ENCODE measurements at regions not wholly inside any gene's neighbourhood (a gene's known extent, or its start where the extent isn't known, plus 50 kb on each side); places are given as distances from the start of the nearest gene placed in this dataset.

GRCh38 chr9:126017758-126018157 is 270.6 kb downstream of the PBX3 start:
- no peak for DNase-seq (ENCODE audit: low read depth in 2 of 2)

GRCh38 chr9:126020836-126021235 is 273.7 kb downstream of the PBX3 start:
- DNase-seq (ENCODE audit: low read depth in 2 of 2) = no peak

GRCh38 chr9:126023962-126024361 is 276.8 kb downstream of the PBX3 start:
- DNase-seq (ENCODE audit: low read depth in 2 of 2) = no peak

- no peak for DNase-seq (ENCODE audit: low read depth in 2 of 2)
Observed at GRCh38 chr9:126024581-126025230, 277.5 kb downstream of the PBX3 start.

GRCh38 chr9:126025991-126026390 is 278.8 kb downstream of the PBX3 start:
- DNase-seq (ENCODE audit: low read depth in 2 of 2) = no peak

- no peak for DNase-seq (ENCODE audit: low read depth in 2 of 2)
Observed at GRCh38 chr9:126027566-126027965, 280.4 kb downstream of the PBX3 start.

GRCh38 chr9:126028746-126029145 is 281.6 kb downstream of the PBX3 start:
- DNase-seq (ENCODE audit: low read depth in 2 of 2) = no peak

- no peak for DNase-seq (ENCODE audit: low read depth in 2 of 2)
Observed at GRCh38 chr9:126030716-126031115, 283.5 kb downstream of the PBX3 start.

GRCh38 chr9:126031116-126031515 is 283.9 kb downstream of the PBX3 start:
- DNase-seq (ENCODE audit: low read depth in 2 of 2) = no peak

- no peak for DNase-seq (ENCODE audit: low read depth in 2 of 2)
Observed at GRCh38 chr9:126032135-126032534, 285.0 kb downstream of the PBX3 start.

GRCh38 chr9:126033318-126033717 is 286.1 kb downstream of the PBX3 start:
- no peak for DNase-seq (ENCODE audit: low read depth in 2 of 2)

- no peak for DNase-seq (ENCODE audit: low read depth in 2 of 2)
Observed at GRCh38 chr9:126033956-126034355, 286.8 kb downstream of the PBX3 start.

- DNase-seq (ENCODE audit: low read depth in 2 of 2) = no peak
Observed at GRCh38 chr9:126036881-126037291, 289.7 kb downstream of the PBX3 start.

- no peak for DNase-seq (ENCODE audit: low read depth in 2 of 2)
Observed at GRCh38 chr9:126038790-126039189, 287.8 kb upstream of the MVB12B start.

GRCh38 chr9:126043681-126044080 is 282.9 kb upstream of the MVB12B start:
- no peak for DNase-seq (ENCODE audit: low read depth in 2 of 2)

- no peak for DNase-seq (ENCODE audit: low read depth in 2 of 2)
Observed at GRCh38 chr9:126049088-126049487, 277.5 kb upstream of the MVB12B start.

GRCh38 chr9:126049896-126050604 is 276.6 kb upstream of the MVB12B start:
- DNase-seq (ENCODE audit: low read depth in 2 of 2) = no peak

- no peak for DNase-seq (ENCODE audit: low read depth in 2 of 2)
Observed at GRCh38 chr9:126050605-126050990, 276.0 kb upstream of the MVB12B start.

- no peak for DNase-seq (ENCODE audit: low read depth in 2 of 2)
Observed at GRCh38 chr9:126051446-126052130, 275.0 kb upstream of the MVB12B start.

- DNase-seq (ENCODE audit: low read depth in 2 of 2) = no peak
Observed at GRCh38 chr9:126052791-126053190, 273.8 kb upstream of the MVB12B start.

- DNase-seq (ENCODE audit: low read depth in 2 of 2) = no peak
Observed at GRCh38 chr9:126053913-126054312, 272.7 kb upstream of the MVB12B start.

- DNase-seq (ENCODE audit: low read depth in 2 of 2) = no peak
Observed at GRCh38 chr9:126055381-126055985, 271.1 kb upstream of the MVB12B start.

Measured in stimulated activated CD4-positive, alpha-beta T cell treated with anti-CD3 and anti-CD28 coated beads, Interleukin-15, amount 100 ng/mL, for 48 hours (primary cell).